Suprapubic skin (tissue), 4 donors: ENCODE measurements at regions not wholly inside any gene's neighbourhood (a gene's known extent, or its start where the extent isn't known, plus 50 kb on each side); places are given as distances from the start of the nearest gene placed in this dataset.

Experiments
- CTCF ChIP-seq, 2 donors: fragments of 200-600 bp in 1 of 2; fragments of 450-650 bp in 1 of 2; sonication (generic) in 1 of 2; IDR thresholded peaks; one replicate each; pipeline ENCODE4 v1.5.1; 2016 to 2019; ENCODE audit warnings: antibody characterized with exemption in 2 of 2, mild to moderate bottlenecking in 1 of 2, moderate library complexity in 1 of 2
- EP300 ChIP-seq: sonication (generic); formaldehyde crosslinking; IDR thresholded peaks from one replicate; pipeline ENCODE4 v1.6.1; 2017; ENCODE audit warnings: antibody characterized with exemption
- POLR2A ChIP-seq, 2 donors: fragments of 450-650 bp; IDR thresholded peaks; one replicate each; pipeline ENCODE4 v1.6.1; 2017; ENCODE audit warnings: antibody characterized with exemption in 2 of 2, mild to moderate bottlenecking in 2 of 2, moderate library complexity in 2 of 2
- POLR2AphosphoS5 ChIP-seq, 3 donors: sonication (generic); formaldehyde crosslinking; IDR thresholded peaks; one replicate each; pipeline ENCODE4 v1.6.1; 2017; ENCODE audit warnings: antibody characterized with exemption in 3 of 3

- TF ChIP-seq CTCF (IDR thresholded peaks at IDR 0.05) (no peak), EP300 (no peak), POLR2AphosphoS5 (IDR thresholded peaks at IDR 0.05) (no peak), POLR2A (IDR thresholded peaks at IDR 0.05) (no peak)
These were observed 487.6 kb downstream of the PIK3C3 start for GRCh38 chr18:42442656-42443055.
